Inferior parietal cortex (tissue), 1 donor: ENCODE measurements at regions not wholly inside any gene's neighbourhood (a gene's known extent, or its start where the extent isn't known, plus 50 kb on each side); places are given as distances from the start of the nearest gene placed in this dataset.
"Not testable (repeated sequence)": the region's sequence is repeated elsewhere in the genome, so short reads cannot be mapped to it uniquely, and the experiment has no call there.

ENCODE experiments used
- DNase-seq: peaks from one replicate; pipeline ENCODE4 v3.0.0-alpha.2; 2016; ENCODE audit errors: extremely low spot score

GRCh38 chr18:15164446-15164845 is 416.5 kb downstream of the ANKRD30B start:
- DNase-seq, result not testable (repeated sequence)

DNA sequence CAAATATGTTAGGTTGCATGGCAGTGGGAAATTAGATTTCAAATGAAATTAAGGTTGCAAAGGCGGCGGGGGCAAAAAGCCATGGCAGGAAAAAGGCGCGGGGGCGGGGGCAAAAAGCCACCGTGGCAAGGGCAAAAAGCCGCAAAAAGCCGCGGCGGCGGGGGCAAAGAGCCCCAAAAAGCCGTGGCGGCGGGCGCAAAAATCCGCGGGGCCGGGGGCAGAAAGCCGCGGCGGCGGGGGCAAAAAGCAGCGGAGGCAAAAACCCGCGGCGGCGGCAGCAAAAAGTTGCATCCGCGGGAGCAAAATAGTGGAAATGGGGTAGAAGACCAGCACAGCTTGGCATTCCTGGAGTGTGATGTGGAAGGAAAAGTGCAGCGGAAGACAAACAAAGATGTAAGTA is 417.1 kb downstream of the ANKRD30B start:
- no peak for DNase-seq

DNA sequence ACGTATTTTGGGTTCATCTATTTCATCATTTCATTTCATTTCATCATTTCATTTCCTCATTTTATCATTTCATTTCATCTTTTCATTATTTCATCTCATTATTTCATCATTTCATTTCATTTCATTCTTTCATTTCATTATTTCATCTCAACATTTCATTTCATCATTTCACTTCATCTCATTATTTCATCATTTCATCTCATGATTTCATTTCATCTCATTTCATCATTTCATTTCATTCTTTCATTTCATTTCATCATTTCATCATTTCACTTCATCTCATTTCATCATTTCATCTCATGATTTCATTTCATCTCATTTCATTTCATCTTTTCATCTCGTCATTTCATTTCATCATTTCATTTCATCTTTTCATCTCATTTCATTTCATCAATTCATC is 445.1 kb downstream of the ANKRD30B start:
- DNase-seq, result not testable (repeated sequence)

DNA sequence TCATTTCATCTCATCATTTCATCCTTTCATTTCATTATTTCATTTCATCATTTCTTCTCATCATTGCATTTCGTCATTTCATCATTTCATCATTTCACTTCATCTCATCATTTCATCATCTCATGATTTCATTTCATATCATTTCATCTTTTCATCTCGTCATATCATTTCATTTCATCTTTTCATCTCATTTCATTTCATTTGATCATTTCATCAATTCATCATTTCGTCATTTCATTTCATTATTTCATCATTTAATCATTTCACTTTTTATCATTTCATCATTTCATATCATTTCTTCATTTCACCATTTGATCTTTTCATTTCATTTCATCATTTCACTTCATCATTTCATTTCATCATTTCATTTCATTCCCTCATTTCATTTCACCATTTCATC is 445.8 kb downstream of the ANKRD30B start:
- not testable (repeated sequence) for DNase-seq

DNA sequence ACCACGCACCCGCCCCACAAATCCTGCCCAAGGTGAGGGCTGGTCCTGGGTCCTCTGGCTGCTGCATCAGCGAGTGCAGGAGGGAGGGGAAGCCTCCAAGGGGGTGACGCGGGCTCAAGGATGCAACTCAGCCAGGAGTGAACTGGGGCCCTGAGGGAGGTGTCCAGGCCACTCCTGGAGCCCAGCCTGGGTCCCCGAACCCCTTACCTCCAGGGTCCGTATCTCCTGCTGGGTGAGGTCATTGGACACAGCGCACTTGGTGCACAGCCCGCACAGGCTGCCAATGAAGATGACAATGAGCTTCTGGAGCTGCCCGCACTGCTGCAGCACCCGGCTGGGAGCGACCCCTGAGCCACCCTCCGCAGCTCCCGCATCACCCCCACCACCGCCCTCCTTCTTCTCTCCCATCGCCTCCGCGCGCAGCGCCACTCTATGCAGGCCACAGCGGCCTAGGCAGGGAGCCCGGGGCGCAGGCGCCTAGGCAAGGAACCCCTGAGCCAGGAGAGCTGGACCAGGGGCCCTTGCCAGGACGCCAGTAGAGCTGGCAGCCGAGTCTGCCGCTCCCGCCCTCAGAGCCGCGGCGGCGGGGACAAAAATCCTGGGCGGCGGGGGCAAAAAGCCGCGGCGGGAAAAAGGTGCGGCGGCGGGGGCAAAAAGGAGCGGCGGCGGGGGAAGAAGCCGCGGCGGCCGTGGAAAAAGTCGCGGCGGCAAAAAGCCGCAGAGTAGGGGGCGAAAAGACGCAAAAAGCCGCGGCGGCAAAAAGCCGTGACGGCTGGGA is 449.6 kb downstream of the ANKRD30B start:
- peak; percentile 39 for DNase-seq

- DNase-seq, result peak; percentile 5
Observed at GRCh38 chr18:15198116-15198389, 450.1 kb downstream of the ANKRD30B start.
